22Rv1 (cell line): ENCODE measurements at regions not wholly inside any gene's neighbourhood (a gene's known extent, or its start where the extent isn't known, plus 50 kb on each side); places are given as distances from the start of the nearest gene placed in this dataset.

Source experiments
- H3K27ac ChIP-seq: fragments of 450-650 bp; 2 replicates; pipeline ENCODE4 v1.5.1; 2017
- CTCF ChIP-seq: fragments of 450-650 bp; IDR thresholded peaks from 2 replicates; pipeline ENCODE4 v1.5.1; 2017; ENCODE audit warnings: mild to moderate bottlenecking
- ZFX ChIP-seq: fragments of 450-650 bp; IDR thresholded peaks from 2 replicates; pipeline ENCODE4 v1.6.1; 2017; ENCODE audit warnings: antibody characterized with exemption, borderline replicate concordance

GRCh38 chr11:37929100-37929653 is 1331.1 kb upstream of the RAG2 start:
- H3K27ac ChIP-seq = no peak overlapping the region
- TF ChIP-seq ZFX = no peak
- TF ChIP-seq CTCF = no peak

GRCh38 chr11:37926772-37927171 is 1328.7 kb upstream of the RAG2 start:
- no peak overlapping the region for H3K27ac ChIP-seq
- TF ChIP-seq CTCF (no peak), ZFX (no peak)

- no peak for TF ChIP-seq ZFX
- TF ChIP-seq CTCF = no peak
- H3K27ac ChIP-seq = no peak overlapping the region
Measured at GRCh38 chr11:37916331-37916730, 1318.3 kb upstream of the RAG2 start.

- TF ChIP-seq CTCF = no peak
Measured at GRCh38 chr11:37914859-37915258, 1316.8 kb upstream of the RAG2 start.

GRCh38 chr11:37908219-37908548 is 1310.1 kb upstream of the RAG2 start:
- H3K27ac ChIP-seq = no peak overlapping the region
- TF ChIP-seq ZFX (no peak), CTCF (no peak)

More at GRCh38 chr11:37914859-37915258, 1316.8 kb upstream of the RAG2 start:
- H3K27ac ChIP-seq = no peak overlapping the region

- no peak for TF ChIP-seq CTCF
- no peak for TF ChIP-seq ZFX
- no peak overlapping the region for H3K27ac ChIP-seq
Measured at GRCh38 chr11:37907436-37908218, 1309.6 kb upstream of the RAG2 start.

- TF ChIP-seq CTCF (no peak), ZFX (no peak)
- peak overlapping the region; percentile 10; the same call in 1 of the 2 replicates for H3K27ac ChIP-seq
Measured at GRCh38 chr11:37905707-37906417, 1307.8 kb upstream of the RAG2 start.
